ENCODE measurements at regions not wholly inside any gene's neighbourhood (a gene's known extent, or its start where the extent isn't known, plus 50 kb on each side); places are given as distances from the start of the nearest gene placed in this dataset.
"Not testable (repeated sequence)": the region's sequence is repeated elsewhere in the genome, so short reads cannot be mapped to it uniquely, and the experiment has no call there.

DNA sequence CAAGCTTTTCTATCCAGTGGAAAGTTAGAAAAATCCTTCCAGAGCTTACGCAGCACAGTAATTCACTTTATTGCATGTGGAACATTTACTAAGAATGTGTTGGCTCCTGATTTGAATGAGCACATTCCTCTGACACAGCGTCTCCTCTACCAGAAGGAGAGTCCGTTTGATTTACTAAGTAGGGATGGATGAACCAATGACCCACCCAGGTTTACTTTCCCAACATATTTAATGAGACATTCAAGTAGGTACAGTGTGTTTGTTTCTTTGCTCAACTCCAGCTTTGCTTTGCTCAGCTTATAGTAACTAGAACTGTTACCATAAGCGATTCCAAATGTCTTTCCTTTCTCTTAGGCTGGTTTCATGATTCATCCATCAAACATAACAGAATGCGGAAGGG is 161.7 kb downstream of the SMARCA1 start:
- no peak for DNase-seq

DNA sequence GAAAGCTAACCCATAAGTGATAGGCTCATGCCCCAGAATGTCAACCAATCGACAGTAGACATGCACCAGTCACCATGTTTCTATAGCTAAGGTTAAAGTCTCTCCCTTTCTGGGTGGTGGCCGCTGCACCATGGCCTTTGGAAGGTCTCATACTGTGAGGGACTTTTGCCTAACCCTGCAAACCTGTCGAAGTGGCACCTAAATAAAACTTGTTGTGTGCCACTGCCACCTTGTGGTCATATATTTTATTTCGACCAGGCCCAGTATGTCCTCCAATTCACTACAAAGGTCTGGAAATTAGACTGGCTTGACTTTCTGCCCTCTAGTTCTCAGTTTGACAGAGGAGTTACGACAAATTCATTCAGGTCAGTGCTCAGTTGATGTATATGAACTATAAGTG is 163.1 kb downstream of the SMARCA1 start:
- DNase-seq, result peak; percentile 19

DNA sequence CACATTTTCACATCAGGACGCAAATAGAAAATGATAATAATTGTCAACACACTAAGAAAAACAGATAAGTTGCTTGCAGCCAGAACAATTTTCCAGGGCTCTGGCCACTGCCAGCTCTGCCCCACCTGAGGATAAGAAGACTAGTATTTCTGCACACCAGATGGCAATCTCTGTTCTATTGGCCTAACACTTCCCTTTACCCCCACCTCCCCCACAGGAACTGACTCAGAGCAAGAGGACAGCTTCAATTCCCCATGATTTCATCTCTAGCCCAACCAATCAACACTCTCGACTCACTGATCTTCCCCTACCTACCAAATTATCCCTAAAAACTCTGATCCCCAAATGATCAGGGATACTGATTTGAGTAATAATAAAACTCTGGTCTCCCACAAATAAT is 164.0 kb downstream of the SMARCA1 start:
- DNase-seq, result no peak

DNA sequence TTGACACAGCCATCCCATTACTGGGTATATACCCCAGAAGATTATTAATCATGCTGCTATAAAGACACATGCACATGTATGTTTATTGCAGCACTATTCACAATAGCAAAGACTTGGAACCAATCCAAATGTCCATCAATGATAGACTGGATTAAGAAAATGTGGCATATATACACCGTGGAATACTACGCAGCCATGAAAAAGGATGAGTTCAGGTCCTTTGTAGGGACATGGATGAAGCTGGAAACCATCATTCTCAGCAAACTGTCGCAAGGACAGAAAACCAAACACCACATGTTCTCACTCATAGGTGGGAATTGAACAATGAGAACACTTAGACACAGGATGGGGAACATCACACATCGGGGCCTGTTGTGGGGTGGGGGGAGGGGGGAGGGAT is 165.9 kb downstream of the SMARCA1 start:
- not testable (repeated sequence) for DNase-seq

DNA sequence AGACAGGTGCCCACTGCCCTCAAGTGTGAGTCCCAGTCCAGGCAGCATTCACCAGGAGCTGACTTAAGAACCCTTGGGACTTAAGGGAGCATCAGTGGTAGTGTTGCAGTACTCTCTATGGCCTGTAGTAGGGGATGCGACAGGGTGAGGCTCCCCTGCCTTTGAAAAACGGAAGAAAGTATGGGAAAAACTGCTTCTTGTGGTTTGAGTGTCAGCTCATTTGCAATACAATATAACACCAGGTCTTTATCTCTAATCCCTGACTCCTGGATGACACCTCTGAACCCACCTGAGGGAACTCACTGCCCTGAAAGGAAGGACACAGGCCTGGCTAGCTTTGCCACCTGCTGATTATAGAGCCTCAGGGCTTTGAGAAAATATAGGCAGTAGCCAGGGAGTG is 176.0 kb downstream of the SMARCA1 start:
- DNase-seq, result no peak

DNA sequence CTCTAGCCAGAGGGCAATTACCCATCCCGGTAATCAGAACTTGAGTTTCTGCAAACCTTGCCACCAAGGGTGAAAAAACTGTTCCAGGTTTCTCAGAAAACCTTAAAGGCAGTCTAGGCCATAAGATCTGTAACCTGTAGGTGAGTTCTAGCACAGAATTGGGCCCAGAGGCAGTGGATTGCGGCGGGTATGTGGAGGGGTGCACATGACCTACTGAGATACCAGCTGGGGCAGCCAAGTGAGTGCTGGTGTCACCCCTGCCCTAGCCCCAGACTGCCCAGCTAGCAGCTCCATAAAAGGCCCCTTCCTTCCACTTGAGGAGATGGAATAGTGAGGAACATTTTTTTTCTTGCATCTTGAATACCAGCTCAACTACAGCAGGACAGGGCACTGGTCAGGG is 176.7 kb downstream of the SMARCA1 start:
- DNase-seq, result no peak

DNA sequence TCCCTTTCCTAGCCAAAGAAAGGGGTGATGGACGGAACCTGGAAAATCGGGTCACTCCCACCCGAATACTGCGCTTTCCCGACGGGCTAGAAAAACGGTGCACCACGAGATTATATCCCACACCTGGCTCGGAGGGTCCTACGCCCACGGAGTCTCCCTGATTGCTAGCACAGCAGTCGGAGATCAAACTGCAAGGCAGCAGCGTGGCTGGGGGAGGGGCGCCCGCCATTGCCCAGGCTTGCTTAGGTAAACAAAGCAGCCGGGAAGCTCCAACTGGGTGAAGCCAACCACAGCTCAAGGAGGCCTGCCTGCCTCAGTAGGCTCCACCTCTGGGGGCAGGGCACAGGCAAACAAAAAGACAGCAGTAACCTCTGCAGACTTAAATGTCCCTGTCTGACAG is 186.0 kb downstream of the SMARCA1 start:
- DNase-seq, result not testable (repeated sequence)

DNA sequence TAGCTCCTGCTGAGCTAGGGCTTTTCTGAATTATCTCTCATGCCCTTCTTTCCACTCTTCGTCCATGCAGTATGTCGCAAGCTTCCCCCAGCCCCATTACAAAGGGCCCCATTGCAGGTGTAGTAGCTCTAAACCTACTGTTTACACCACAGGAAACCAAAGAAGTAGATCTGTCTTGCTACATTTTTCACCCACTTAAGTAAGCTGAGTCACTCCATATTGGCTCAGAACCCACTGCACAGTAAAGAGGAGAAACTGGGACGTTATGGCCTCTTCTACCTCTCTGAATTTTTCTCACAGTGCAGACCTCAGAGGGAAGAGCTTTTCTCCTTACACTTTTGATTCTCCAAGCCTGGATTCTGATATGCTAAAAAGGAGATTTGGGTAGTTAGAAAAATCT is 200.2 kb downstream of the SMARCA1 start:
- no peak for DNase-seq

DNA sequence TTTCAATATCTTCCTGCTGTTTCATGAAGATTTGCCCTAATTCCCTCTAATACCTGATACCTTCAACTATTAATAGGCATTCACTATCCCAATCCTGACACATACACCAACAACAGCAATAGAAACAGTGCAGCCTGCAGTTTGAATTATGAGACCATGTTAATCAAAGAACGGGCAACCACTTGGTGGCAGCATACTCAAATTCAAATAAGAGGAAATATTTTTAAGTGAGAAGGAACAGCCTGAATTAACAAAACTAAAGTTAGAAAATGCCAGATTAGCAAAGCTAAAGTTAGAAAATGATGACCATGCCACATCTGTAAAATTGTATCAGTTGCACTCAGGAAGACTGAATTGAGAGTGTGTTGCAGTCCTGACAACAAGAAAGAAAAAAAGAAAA is 204.9 kb downstream of the SMARCA1 start:
- DNase-seq, result peak; percentile 2

DNA sequence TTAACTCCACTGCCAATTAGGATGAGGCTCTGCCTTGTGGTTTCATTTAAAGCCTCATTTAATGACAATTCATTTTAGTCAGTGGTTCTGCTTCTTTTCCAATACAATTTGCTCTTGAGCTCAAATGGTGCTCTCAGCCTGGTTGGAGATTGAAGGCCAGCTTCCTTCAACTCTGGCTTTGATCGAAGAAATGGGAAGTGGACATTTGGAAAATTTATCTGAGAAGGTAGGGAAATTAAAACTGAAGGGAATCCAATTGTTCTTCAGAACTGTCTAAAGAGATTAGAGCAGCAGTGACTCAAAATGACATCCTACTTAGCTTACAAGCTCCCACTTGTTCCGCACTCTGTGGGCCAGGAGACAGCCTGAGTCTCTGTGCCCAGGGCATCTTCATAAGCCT is 206.8 kb downstream of the SMARCA1 start:
- DNase-seq, result no peak

DNA sequence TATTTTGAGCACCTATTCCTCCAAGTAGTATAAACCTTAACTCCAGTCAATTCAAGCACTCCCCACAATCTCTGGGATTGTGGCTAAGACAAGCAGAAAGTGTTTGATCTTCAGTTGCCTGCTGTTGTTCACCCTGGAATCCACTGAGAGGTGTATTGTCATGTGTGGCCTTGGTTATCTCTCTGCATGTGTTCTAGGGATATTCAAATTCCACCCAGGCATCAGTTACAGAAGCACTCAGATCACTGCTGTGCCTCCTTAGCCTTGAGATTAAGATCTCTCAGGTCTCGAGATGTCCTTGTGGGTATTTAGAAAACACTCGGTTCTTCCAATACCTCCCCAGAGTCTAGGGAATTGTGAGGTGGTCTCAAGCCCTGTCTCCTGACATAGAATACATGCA is 213.3 kb downstream of the SMARCA1 start:
- DNase-seq, result no peak

DNA sequence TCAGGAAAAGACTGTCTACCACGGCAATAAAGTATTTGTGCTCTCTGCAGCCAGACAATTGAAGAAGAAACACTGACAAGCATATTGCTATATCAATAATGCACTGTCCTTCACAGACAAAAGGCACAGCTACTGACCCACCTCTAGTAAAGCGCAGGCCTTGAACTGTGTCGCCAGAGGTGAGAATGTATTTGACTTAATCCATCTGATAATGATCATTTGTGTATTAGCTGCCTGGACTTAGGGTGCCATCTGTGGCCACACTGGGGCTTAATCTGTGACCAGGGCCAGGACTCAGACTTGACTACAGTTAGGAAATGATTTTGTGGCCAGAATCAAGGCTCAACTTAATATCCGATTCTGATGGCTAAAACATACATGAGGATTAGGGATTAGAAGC is 260.4 kb downstream of the SMARCA1 start:
- no peak for DNase-seq

DNA sequence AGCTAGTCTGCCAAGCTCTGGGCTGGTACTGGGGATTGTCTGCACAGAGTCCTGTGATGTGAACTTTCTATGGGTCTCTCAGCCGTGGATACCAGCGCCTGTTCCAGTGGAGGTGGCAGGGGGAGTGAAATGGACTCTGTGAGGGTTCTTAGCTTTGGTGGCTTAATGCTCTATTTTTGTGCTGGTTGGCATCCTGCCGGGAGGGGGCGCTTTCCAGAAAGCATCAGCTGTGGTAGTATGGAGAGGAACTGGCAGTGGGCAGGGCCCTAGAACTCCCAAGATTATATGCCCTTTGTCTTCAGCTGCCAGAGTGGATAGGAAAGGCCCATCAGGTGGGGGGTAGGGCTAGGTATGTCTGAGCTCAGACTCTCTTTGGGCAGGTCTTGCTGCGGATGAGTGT is 267.8 kb downstream of the SMARCA1 start:
- not testable (repeated sequence) for DNase-seq

DNA sequence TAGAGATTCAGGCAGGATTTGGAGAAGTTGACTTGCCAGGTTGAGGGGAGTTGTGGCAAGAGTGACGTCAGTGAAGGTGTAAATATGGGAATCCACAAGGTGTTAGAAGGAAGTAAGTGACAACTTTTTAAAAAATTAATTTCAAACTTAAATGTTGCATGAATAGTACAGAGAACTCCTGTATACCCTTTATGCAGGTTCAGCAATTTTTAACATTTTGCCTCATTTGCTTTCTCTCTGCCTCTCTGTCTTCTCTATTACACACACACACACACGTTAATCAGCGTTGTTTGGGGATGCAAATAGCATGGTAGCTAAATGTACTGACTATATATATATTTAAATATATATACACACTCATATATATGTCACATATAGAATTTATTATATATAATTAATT is 273.7 kb downstream of the SMARCA1 start:
- DNase-seq, result no peak

DNA sequence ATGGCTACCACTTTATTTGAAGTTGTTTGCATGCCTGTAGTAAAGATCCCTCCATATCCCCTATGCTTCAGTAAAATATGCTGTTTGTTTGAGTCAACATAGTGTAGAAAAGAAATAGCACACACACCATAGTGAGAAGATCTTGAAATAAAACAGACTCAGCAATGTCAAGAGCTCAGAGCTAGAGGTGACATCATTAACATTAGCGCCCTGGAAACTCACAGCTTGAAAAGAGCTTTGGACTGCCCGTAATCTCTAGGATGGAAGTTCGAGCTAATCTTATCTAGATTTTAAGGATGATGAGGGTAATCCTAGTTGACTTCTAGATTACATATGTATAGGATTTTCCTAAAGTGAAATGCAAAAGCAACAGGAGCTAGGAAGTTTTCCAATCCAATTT is 275.6 kb downstream of the SMARCA1 start:
- no peak for DNase-seq

DNA sequence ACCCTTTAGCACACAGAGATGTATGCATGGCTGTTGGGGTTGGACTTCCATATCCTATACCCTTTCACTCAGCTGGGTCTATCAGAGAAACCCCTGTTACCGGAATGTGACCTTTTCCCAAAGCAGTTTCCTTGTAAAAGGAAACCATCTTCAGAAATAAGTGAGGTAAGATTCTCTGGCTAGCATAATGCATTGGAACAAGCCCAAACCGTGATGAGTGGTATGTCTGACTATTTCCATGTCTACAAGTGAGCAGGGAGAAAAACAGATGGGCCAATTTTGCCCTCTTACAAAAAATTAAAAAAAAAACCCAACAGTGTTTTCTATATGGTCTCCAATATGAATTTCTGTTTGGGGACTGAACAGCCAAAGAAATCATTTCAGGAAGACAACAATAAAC is 283.9 kb downstream of the SMARCA1 start:
- DNase-seq, result no peak

DNA sequence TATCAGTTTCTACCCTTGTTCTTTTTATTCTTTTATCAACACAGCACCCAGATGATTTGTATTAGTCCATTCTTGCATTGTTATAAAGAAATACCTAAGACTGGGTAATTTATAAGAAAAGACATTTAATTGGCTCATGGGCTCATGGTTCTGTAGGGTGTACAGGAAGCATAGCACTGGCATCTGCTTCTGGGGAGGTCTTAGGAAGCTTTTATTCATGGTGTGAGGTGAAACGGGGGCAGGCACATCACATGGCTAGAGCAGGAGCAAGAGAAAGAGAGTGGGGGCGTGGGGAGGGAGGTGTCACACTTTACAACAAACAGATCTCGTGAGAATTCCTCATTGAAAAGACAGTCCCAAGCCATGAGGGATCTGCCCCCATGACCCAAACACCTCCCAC is 285.3 kb downstream of the SMARCA1 start:
- DNase-seq, result no peak

DNA sequence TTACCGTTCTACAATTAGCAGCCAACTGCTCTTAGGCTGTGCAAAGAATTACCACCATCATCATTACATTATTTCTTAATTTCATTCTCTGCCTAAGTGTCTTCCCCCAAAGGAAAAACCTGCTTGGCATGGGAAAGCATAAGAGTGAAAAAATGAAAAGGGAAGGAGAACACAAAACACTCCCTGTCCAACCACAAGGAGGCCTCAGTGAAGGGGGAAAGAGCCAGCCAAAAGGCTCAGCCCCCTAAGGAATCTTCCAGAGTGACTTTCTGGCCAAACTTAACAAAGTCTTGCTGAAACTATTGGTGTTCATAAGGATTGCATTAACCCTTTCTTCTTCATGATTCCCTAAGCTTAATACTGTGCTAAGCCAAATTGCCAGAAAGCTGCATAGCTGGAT is 287.4 kb downstream of the SMARCA1 start:
- DNase-seq, result no peak

DNA sequence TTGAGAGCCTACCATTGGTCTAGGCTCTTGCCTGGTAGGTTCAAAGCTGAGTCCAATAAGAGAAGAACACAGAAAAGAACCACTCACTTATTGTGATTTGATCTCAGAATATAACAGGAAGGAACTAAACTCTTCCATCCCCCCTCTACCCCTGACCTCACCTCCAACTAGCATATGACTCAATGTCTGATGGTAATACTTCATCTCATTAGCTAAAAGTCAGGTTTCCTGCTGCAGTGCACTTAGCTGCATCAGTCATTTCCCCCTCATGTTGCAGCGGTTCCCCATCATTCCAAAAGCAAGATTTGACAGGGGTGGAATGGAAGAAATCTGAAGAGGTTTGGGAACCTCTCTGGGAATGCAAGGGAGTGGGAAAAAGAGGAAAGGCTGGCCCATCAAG is 289.5 kb downstream of the SMARCA1 start:
- DNase-seq, result no peak

DNA sequence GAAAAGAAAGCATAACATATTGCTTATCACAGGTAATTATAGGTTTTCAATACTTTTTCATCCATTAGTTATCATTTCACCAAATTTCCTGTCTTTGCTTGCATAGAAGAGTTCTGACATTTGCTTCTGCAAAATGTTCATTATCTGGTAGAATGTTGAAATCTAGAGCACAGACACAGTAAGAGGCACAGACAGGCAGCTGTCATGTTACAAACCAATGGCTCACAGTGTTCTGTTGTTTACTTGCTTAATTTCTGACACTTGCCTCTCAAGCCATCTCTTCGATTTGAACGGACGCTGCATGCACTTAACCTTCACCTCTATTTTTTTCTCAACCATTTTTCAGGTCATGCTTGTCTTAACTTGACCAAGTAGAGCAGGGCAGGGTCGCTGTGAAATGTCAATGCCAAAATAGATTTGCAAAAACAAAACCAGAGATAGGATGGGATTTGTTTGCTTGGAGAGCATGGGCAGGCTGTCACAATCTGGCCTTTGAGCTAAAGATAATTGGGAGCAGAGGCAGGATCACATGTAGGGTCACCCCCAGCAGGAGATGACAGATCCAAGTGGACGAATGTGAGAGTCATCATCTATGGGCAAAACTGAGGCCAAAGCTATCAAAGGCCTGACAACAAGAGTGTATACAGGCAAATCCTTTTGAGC is 292.3 kb downstream of the SMARCA1 start:
- no peak for DNase-seq

DNA sequence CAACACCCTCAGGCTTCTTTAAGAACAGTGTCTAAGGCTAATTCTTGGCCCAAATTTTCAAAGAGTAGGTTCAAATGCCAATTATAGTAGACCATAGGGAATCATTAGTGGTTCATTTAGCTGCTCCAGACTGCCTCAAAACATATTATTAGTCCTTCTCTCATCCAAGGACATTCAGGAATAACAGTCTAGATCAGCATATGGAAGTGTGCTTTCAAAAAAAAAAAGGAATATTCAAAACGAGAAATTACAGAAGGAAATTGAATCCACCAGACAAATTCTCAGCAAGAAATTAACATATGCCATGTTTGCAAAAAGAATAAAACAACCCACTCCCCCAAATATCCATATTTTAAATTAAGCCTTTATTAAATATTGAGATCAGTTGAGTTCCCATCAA is 293.1 kb downstream of the SMARCA1 start:
- no peak for DNase-seq

DNA sequence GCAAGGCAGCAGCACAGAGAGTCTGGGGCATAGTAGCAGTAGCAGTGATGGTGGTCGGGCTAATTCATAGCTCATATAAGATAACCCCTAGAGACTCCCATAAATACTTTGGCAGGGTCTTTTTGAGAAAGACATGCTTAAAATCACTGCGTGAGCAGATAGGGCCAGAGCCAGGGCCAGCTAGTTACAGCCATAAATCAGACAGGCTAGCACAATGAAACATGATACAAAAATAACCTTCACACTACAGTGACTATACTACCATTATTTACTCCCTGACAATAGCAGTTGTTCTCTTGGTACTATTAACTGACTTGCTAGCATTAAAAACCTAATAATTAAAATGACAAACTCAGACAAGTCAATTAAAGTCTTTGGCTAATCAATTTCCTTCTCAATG is 295.9 kb downstream of the SMARCA1 start:
- DNase-seq, result no peak

DNA sequence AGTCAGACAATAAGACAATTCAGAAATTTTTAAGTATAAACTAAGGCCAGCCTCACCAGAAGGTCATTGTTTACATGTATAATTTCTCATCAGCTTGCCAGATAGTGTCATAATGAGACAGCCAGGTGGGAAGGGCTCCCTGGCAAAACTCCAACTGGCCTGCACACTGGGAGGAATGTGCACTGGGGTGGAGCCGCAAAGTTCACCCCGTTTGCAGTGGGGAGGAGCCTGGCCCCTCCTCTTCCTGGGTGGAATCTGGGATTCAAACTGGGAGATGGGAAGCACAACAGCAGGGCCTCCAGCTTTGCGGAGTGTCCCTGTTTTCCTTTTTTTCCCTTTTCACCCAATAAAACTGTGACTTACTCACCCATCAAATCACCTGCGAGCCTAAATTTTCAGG is 329.9 kb downstream of the SMARCA1 start:
- DNase-seq, result peak; percentile 4

DNA sequence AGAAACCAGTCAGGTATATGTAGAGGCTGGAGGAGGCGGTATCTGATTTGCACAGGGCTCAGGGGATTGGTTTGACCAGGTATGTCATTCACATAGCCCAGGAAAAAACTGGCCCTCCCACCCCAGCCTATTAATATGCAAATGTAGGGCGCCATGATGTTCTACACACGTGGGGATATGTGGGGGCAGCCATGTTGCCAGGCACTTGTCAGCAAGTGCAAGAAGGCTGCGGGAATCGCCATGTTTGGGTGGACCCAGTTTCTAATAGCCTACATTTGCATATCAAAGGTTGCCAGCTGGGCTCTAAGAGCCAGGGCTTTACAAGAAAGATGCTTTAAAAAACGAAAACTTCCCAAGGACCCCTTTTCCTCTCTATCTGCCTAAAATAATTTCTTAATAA is 335.1 kb downstream of the SMARCA1 start:
- no peak for DNase-seq

DNA sequence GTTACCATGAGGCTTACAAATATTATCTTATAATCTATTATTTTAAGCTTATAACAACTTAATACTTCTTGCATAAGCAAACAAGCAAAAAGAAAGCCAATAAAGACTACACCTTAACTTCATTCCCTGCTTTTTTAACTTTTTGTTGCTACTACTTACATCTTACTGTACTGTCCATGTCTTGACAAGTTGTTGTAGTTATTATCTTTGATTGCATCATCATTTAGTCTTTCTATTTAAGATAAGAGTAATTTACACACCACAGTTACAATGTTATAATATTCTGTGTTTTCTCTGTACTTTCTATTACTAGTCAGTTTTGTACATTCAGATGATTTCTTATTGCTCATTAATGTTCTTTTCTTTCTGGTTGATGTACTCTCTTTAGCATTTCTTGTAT is 346.6 kb downstream of the SMARCA1 start:
- no peak for DNase-seq

DNA sequence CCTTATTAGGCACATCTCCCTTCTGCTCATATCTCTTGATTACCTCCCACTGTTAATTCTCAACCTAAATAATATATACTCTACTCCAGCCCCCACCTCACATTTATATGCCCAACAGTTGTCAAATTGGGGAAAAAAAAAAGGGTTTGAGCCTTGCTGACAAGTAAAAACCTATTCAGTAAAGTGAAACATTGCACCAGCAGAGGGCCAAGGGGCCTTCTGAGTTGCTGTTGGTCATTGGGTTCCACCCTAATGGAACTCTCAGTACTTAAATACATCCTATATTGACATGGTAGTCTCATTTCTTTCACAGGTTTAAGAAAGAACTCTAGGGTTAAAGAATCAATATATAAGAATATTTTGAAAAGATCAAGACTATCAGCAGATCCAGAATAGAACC is 362.2 kb downstream of the SMARCA1 start:
- no peak for DNase-seq

All from SHP77 treated with DMSO at 0.1 percent for 48 hours (cell line).